Effector memory CD8-positive, alpha-beta T cell (primary cell): ENCODE measurements at regions not wholly inside any gene's neighbourhood (a gene's known extent, or its start where the extent isn't known, plus 50 kb on each side); places are given as distances from the start of the nearest gene placed in this dataset.

ENCODE experiments used
- ATAC-seq: fragments of 150-1000 bp; cut with Tn5 transposase; replicated peaks from 2 replicates; pipeline ENCODE4 v1.10.0; 2021; ENCODE audit warnings: mild to moderate bottlenecking, moderate library complexity
- DNase-seq, 3 experiments: peaks; one replicate each; pipeline ENCODE4 v3.0.0; 2021
- H3K27ac Mint-ChIP-seq, 2 donors: one replicate each; pipeline ENCODE4 v1.8.0; 2022; ENCODE audit warnings: mild to moderate bottlenecking in 2 of 2, mixed read lengths in 2 of 2, moderate library complexity in 2 of 2
- H3K27me3 Mint-ChIP-seq, 2 donors: one replicate each; pipeline ENCODE4 v1.8.0; 2022; ENCODE audit warnings: mixed read lengths in 2 of 2
- H3K36me3 Mint-ChIP-seq: one replicate; pipeline ENCODE4 v1.8.0; 2022; ENCODE audit warnings: mild to moderate bottlenecking, moderate library complexity, mixed read lengths; ENCODE audit not compliant: insufficient read depth
- H3K4me1 Mint-ChIP-seq, 2 donors: one replicate each; pipeline ENCODE4 v1.8.0; 2022; ENCODE audit warnings: low read depth in 2 of 2, mixed read lengths in 2 of 2
- H3K4me3 Mint-ChIP-seq, 2 donors: one replicate each; pipeline ENCODE4 v1.8.0; 2022; ENCODE audit warnings: mild to moderate bottlenecking in 2 of 2, mixed read lengths in 2 of 2, moderate library complexity in 2 of 2
- H3K9me3 Mint-ChIP-seq, 2 donors: one replicate each; pipeline ENCODE4 v1.8.0; 2022; ENCODE audit warnings: mixed read lengths in 2 of 2

DNA sequence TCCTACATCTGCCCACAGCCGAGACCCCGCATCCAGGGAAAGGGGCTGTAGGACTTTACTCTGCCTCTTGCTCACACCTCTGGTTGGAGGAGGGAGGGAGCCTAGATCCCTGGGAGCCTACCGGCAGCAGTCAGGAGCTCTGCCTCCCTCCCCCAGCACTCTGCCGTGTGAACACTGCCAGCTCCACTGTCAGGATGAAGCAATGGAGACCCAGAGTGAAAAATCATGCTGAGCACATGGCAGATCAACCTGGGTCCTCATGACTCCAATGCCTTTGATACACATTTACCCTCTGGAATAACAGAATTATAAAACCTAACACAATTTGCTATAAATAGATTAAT, 477.7 kb downstream of the TNS3 start:
- ATAC-seq (no peak), DNase-seq (no peak)
- H3K9me3 Mint-ChIP-seq, result peaks cover 0 to 1% of the 10 kb centered on the region in 2 donors
- H3K36me3 Mint-ChIP-seq, result no peaks in the 10 kb centered on the region
- H3K4me1 Mint-ChIP-seq, result no peaks in the 10 kb centered on the region
- no peaks in the 10 kb centered on the region for H3K27me3 Mint-ChIP-seq
- no peak overlapping the region for H3K27ac Mint-ChIP-seq
- no peak overlapping the region for H3K4me3 Mint-ChIP-seq

DNA sequence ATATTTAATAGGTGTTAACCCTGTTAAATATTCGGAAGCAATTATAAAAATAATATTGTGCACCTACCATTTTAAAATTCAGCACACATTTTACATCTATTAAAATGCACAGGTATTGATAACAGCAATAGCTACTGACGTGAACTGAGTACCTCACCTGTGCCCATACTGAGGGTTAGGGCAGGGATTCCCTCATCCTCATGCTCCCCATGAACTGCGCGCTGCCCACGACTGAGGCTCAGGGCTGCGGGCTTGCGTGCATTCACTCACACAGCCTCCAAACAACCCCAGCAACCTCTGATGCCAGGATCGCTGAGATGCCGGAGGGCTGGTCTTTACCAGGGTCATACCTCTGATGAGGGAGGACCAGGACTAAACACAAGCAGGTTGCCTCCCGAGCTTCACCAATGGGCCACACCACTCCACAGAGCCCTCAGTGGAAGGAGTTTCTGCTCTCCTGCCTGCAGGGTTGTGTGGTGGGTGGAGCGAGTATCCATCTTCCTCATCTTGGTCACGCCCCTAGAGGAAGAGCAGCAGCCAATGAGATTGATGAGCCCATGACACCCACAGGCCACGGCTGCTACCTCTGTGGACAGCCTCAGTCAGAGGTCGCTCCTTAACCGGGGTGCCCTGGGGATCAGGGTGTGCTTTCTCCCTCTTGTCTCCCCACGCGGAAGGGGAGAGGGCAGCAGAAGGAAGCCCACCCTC, 478.3 kb downstream of the TNS3 start:
- DNase-seq (no peak), ATAC-seq (no peak)
- H3K4me1 Mint-ChIP-seq, result no peaks in the 10 kb centered on the region
- no peak overlapping the region for H3K4me3 Mint-ChIP-seq
- H3K9me3 Mint-ChIP-seq, result peaks cover 0 to 1% of the 10 kb centered on the region in 2 donors
- no peaks in the 10 kb centered on the region for H3K27me3 Mint-ChIP-seq
- H3K36me3 Mint-ChIP-seq, result no peaks in the 10 kb centered on the region
- no peak overlapping the region for H3K27ac Mint-ChIP-seq

DNA sequence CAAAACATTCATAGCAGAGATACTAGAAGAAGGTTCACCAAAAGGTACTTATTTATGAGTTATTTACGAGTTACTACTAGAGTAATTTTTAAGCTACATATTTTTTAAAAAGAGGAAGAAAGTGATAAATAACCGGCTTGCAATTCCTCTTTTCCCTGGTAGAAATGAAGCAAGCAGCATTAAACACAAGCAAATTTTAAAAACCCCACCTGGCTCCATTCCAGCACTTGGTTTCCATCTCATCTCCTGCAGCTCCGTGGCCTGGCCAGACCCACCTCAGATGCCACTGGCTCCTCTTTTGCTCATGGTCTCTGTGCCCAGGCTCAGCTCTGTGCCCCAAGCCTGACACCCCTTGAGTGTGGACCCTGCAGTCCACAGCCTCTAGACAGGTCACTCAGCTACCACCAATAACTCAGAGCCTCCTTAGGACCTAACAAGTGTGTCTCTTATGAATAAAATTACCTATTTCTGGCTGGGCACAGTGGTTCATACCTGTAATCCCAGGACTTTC, 479.5 kb downstream of the TNS3 start:
- peaks cover 0 to 1% of the 10 kb centered on the region in 2 donors for H3K9me3 Mint-ChIP-seq
- ATAC-seq (no peak), DNase-seq (no peak)
- H3K36me3 Mint-ChIP-seq, result no peaks in the 10 kb centered on the region
- H3K4me3 Mint-ChIP-seq, result no peak overlapping the region
- no peak overlapping the region for H3K27ac Mint-ChIP-seq
- no peaks in the 10 kb centered on the region for H3K4me1 Mint-ChIP-seq
- H3K27me3 Mint-ChIP-seq, result no peaks in the 10 kb centered on the region

DNA sequence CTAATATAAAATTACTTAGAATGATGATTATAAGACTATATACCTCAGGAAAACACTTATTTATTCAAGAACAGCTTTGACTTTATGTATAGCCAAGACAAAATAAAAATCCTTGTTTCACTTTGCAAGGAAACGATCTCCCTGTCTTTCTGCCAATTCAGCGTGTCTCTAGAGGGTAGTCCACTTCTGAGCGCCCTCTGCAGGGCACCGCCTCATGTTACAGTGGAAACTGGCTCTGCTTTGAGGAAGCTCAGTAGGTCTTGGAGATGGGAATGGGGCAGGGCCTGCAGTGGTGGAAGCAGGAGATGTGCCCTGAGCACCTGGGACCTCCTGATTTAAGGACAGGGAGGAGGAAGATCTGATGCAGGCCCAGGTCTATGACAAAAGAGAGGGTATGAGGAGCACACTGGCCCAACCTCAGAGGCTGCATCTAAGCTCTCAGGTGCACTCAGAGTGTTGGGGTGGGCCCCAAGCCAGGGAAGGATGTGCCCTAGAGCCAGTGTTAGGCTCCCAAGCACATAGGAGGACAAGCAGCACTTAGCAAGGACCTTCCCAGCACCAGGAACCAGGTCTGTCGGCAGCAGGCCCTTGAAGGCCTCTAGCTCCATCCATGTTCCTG, 481.0 kb downstream of the TNS3 start:
- DNase-seq (no peak), ATAC-seq (no peak)
- no peaks in the 10 kb centered on the region for H3K4me1 Mint-ChIP-seq
- H3K36me3 Mint-ChIP-seq, result no peaks in the 10 kb centered on the region
- no peaks in the 10 kb centered on the region for H3K27me3 Mint-ChIP-seq
- H3K4me3 Mint-ChIP-seq, result no peak overlapping the region
- H3K27ac Mint-ChIP-seq, result no peak overlapping the region
- H3K9me3 Mint-ChIP-seq, result peaks cover 0 to 1% of the 10 kb centered on the region in 2 donors

GRCh38 chr7:47100148-47100816, 481.6 kb downstream of the TNS3 start:
- peaks cover 0 to 1% of the 10 kb centered on the region in 2 donors for H3K9me3 Mint-ChIP-seq
- DNase-seq (no peak), ATAC-seq (no peak)
- H3K4me3 Mint-ChIP-seq, result no peak overlapping the region
- H3K27me3 Mint-ChIP-seq, result no peaks in the 10 kb centered on the region
- H3K27ac Mint-ChIP-seq, result no peak overlapping the region
- H3K4me1 Mint-ChIP-seq, result no peaks in the 10 kb centered on the region
- no peaks in the 10 kb centered on the region for H3K36me3 Mint-ChIP-seq

GRCh38 chr7:47097431-47097830, 484.5 kb downstream of the TNS3 start:
- H3K27ac Mint-ChIP-seq, result no peak overlapping the region
- no peaks in the 10 kb centered on the region for H3K4me1 Mint-ChIP-seq
- no peak for ATAC-seq
- no peak overlapping the region for H3K4me3 Mint-ChIP-seq
- DNase-seq, result no peak
- no peaks in the 10 kb centered on the region for H3K27me3 Mint-ChIP-seq
- no peaks in the 10 kb centered on the region for H3K36me3 Mint-ChIP-seq
- H3K9me3 Mint-ChIP-seq, result peaks cover 0 to 2% of the 10 kb centered on the region in 2 donors

- ATAC-seq (no peak), DNase-seq (no peak)
- H3K27ac Mint-ChIP-seq, result no peak overlapping the region
- no peaks in the 10 kb centered on the region for H3K4me1 Mint-ChIP-seq
- peaks cover 0 to 7% of the 10 kb centered on the region in 2 donors for H3K27me3 Mint-ChIP-seq
- H3K9me3 Mint-ChIP-seq, result peaks cover 0 to 4% of the 10 kb centered on the region in 2 donors
- H3K36me3 Mint-ChIP-seq, result no peaks in the 10 kb centered on the region
- no peak overlapping the region for H3K4me3 Mint-ChIP-seq
These were observed 486.0 kb downstream of the TNS3 start for GRCh38 chr7:47095946-47096345.

- Mint-ChIP-seq H3K4me3 (no peak overlapping the region), H3K4me1 (no peaks in the 10 kb centered on the region), H3K27ac (no peak overlapping the region), H3K9me3 (peaks cover 0 to 5% of the 10 kb centered on the region in 2 donors), H3K36me3 (no peaks in the 10 kb centered on the region), H3K27me3 (peaks cover 0 to 17% of the 10 kb centered on the region in 2 donors)
- ATAC-seq, result no peak
- no peak for DNase-seq
These were observed 487.4 kb downstream of the TNS3 start for GRCh38 chr7:47094462-47094861.

DNA sequence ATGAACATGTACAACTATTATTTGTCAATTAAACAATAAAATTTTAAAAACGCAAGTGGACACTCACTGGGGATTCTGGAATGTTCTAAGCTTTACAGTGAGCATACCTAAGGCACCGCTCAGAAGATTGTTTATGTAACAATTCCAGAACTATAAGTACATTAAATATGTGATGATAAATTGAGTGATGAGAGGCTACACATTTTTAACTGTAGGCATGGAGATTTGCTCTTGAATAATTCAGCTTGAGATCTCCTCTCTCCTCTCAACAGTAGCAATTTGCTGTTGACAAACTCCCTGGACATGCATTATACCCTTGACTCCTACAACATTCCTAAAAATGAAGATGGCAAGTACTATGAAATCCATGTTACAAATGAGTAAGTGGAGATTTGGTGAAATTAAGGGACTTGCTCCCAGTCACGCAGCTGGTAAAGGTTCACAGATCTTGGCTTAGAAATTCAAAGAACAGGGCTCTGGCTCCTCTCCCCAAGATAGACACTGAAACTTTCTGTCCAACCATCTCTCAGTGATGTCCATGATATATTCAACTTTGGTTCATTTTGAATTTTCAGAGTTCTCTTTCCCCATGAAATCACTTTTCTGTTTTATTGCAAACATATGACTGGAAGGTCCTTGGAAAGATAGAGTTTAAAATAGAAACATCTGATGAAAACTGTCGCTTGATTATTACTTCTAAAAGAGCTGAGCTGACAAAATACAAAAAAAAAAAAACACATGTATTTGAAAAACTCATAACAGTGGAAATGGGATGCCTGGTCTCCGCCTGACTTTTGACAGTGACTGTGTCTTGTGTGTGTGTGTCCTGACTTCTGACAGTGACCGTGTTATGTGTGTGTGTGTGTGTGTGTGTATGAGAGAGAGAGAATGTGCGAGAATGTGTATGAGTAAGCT, 488.3 kb downstream of the TNS3 start:
- peaks cover 0 to 5% of the 10 kb centered on the region in 2 donors for H3K9me3 Mint-ChIP-seq

DNA sequence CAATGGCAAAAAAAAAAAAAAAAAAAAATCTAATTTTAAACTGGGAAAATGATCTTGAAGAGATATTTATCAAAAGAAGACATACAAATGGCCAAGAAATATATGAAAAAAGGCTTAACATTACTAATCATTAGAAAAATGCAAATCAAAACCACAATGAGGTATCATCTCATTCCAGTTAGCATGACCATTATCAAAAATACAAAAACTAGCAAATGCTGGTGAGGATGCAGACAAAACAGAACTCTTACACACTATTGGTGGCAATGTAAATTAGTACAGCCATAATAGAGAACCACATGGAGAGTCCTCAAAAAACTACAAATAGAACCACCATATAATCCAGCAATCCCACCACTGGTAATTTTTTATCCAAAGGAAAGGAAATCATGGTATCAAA, 489.6 kb downstream of the TNS3 start:
- Mint-ChIP-seq H3K36me3 (no peaks in the 10 kb centered on the region), H3K9me3 (peaks cover 0 to 5% of the 10 kb centered on the region in 2 donors), H3K27ac (no peak overlapping the region), H3K27me3 (peaks cover 0 to 17% of the 10 kb centered on the region in 2 donors), H3K4me3 (no peak overlapping the region), H3K4me1 (no peaks in the 10 kb centered on the region)
- DNase-seq, result no peak
- ATAC-seq, result no peak

More for the DNA sequence above, 488.3 kb downstream of the TNS3 start:
- Mint-ChIP-seq H3K4me1 (no peaks in the 10 kb centered on the region), H3K4me3 (no peak overlapping the region), H3K27ac (no peak overlapping the region), H3K36me3 (no peaks in the 10 kb centered on the region), H3K27me3 (peaks cover 0 to 17% of the 10 kb centered on the region in 2 donors)
- ATAC-seq (no peak), DNase-seq (no peak)

- H3K4me1 Mint-ChIP-seq, result no peaks in the 10 kb centered on the region
- ATAC-seq, result no peak
- no peak for DNase-seq
- no peak overlapping the region for H3K27ac Mint-ChIP-seq
- H3K27me3 Mint-ChIP-seq, result peaks cover 0 to 17% of the 10 kb centered on the region in 2 donors
- no peaks in the 10 kb centered on the region for H3K36me3 Mint-ChIP-seq
- H3K4me3 Mint-ChIP-seq, result no peak overlapping the region
- H3K9me3 Mint-ChIP-seq, result peaks cover 0 to 5% of the 10 kb centered on the region in 2 donors
These were observed 490.8 kb downstream of the TNS3 start for GRCh38 chr7:47091141-47091540.

DNA sequence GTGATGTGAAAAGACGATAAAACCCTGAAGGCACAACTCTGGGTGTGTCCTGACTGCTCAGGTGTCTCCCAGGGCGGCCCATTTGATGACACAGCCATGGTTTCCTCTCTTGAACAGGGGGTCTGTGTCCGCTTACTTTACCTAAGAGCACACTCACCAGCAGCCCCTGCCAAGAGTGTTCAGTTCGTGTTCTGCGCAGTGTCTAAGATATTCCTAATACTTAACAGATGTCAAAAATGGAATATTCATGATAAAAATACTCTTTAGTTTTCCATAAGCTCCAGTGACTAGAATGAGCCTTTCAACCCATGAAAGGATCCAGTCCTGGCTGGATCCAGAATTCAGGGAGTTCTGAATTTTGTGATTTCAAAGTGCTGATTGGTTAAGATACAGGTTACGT, 492.4 kb downstream of the TNS3 start:
- H3K36me3 Mint-ChIP-seq, result no peaks in the 10 kb centered on the region
- H3K4me1 Mint-ChIP-seq, result no peaks in the 10 kb centered on the region
- H3K9me3 Mint-ChIP-seq, result peaks cover 0 to 5% of the 10 kb centered on the region in 2 donors
- peaks cover 0 to 17% of the 10 kb centered on the region in 2 donors for H3K27me3 Mint-ChIP-seq
- no peak overlapping the region for H3K27ac Mint-ChIP-seq
- no peak overlapping the region for H3K4me3 Mint-ChIP-seq
- DNase-seq, result no peak
- ATAC-seq, result no peak

DNA sequence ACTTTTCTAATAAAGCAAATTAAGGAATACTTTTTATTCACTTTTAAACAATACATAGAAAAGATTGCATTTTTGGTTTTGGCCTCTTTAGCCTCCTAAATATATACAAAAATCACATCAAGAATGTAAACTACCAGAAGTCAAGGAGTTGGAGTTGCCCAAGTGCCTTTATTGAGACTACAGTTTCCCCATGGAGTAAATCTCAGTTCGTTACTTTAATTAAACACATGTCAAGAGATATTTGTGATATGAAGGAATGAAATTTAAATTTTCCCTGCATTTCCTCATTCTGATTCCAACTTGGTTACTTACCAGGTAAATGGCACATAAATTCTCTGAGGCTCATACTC, 492.9 kb downstream of the TNS3 start:
- no peaks in the 10 kb centered on the region for H3K36me3 Mint-ChIP-seq
- DNase-seq (no peak), ATAC-seq (no peak)
- no peak overlapping the region for H3K4me3 Mint-ChIP-seq
- H3K27ac Mint-ChIP-seq, result no peak overlapping the region
- H3K9me3 Mint-ChIP-seq, result peaks cover 0 to 4% of the 10 kb centered on the region in 2 donors
- H3K27me3 Mint-ChIP-seq, result peaks cover 0 to 17% of the 10 kb centered on the region in 2 donors
- no peaks in the 10 kb centered on the region for H3K4me1 Mint-ChIP-seq
